ENCODE measurements at regions not wholly inside any gene's neighbourhood (a gene's known extent, or its start where the extent isn't known, plus 50 kb on each side); places are given as distances from the start of the nearest gene placed in this dataset.

GRCh38 chr18:71529703-71530303 is 1014.3 kb downstream of the CBLN2 start:
- no peak for TF ChIP-seq CTCF (IDR thresholded peaks at IDR 0.05; ENCODE audit: low read length, missing control alignments)
- peak; percentile 61 for DNase-seq (ENCODE audit: low read depth)
- no peak overlapping the region for H3K4me3 ChIP-seq (replicated peaks; ENCODE audit: low read depth, low read length)

GRCh38 chr18:71523483-71524435 is 1020.4 kb downstream of the CBLN2 start:
- no peak overlapping the region for H3K4me3 ChIP-seq (replicated peaks; ENCODE audit: low read depth, low read length)
- DNase-seq (ENCODE audit: low read depth) = no peak
- TF ChIP-seq CTCF (IDR thresholded peaks at IDR 0.05; ENCODE audit: low read length, missing control alignments) = no peak

- no peak for DNase-seq (ENCODE audit: low read depth)
- no peak overlapping the region for H3K4me3 ChIP-seq (replicated peaks; ENCODE audit: low read depth, low read length)
- no peak for TF ChIP-seq CTCF (IDR thresholded peaks at IDR 0.05; ENCODE audit: low read length, missing control alignments)
Measured at GRCh38 chr18:71505526-71505925, 1038.6 kb downstream of the CBLN2 start.

GRCh38 chr18:71503222-71503621 is 1040.9 kb downstream of the CBLN2 start:
- no peak overlapping the region for H3K4me3 ChIP-seq (replicated peaks; ENCODE audit: low read depth, low read length)
- DNase-seq (ENCODE audit: low read depth) = no peak
- no peak for TF ChIP-seq CTCF (IDR thresholded peaks at IDR 0.05; ENCODE audit: low read length, missing control alignments)

GRCh38 chr18:71485611-71486010 is 1058.5 kb downstream of the CBLN2 start:
- H3K4me3 ChIP-seq (replicated peaks; ENCODE audit: low read depth, low read length) = no peak overlapping the region
- peak; percentile 71 for DNase-seq (ENCODE audit: low read depth)
- TF ChIP-seq CTCF (IDR thresholded peaks at IDR 0.05; ENCODE audit: low read length, missing control alignments) = no peak

GRCh38 chr18:71471963-71472725 is 1072.0 kb downstream of the CBLN2 start:
- no peak for DNase-seq (ENCODE audit: low read depth)
- TF ChIP-seq CTCF (IDR thresholded peaks at IDR 0.05; ENCODE audit: low read length, missing control alignments) = no peak
- no peak overlapping the region for H3K4me3 ChIP-seq (replicated peaks; ENCODE audit: low read depth, low read length)
